HepG2 (cell line): ENCODE measurements at regions not wholly inside any gene's neighbourhood (a gene's known extent, or its start where the extent isn't known, plus 50 kb on each side); places are given as distances from the start of the nearest gene placed in this dataset.

Experiments used
- ATAC-seq: fragments of 200-7000 bp; cut with Tn5 transposase; 3 replicates; pipeline ENCODE4 v1.9.1; 2020; ENCODE audit warnings: mild to moderate bottlenecking, moderate library complexity
- BruUV-seq: library from RNA; stranded (reverse); fragments of 400-500 nt; replicated peaks from 2 replicates; lab custom pipeline; 2021; lab: Mats Ljungman, UMichigan
- CTCF ChIA-PET: fragments of 300-600 bp; formaldehyde crosslinking; extraction: SDS; loops from one replicate; lab custom pipeline; 2021; ENCODE audit warnings: low total read pairs, inconsistent platforms, low intra/inter-chr PET ratio; lab: Yijun Ruan, JAX
- POLR2A ChIA-PET: fragments of 350-600 bp; sonication (Branson Sonifier 250); formaldehyde crosslinking; loops from one replicate; lab custom pipeline; 2020; ENCODE audit warnings: antibody characterized with exemption, inconsistent platforms; lab: Yijun Ruan, JAX
- DNase-seq: peaks from one replicate; pipeline ENCODE4 v3.0.0-alpha.2; 2015; ENCODE audit warnings: low spot score
- FAIRE-seq: peaks from 3 replicates; lab custom pipeline; 2011; peaks lifted over from hg19 to GRCh38; lab: Jason Lieb, UNC
- H2AFZ ChIP-seq: one replicate; pipeline ENCODE4 v1.6.1; 2011; ENCODE audit warnings: low read length, inconsistent platforms
- H3K27ac ChIP-seq: fragments of 300-600 bp; 3 replicates; pipeline ENCODE4 v1.8.0; 2011; ENCODE audit warnings: mixed run types, mild to moderate bottlenecking, mixed read lengths, low read length, inconsistent platforms; ENCODE audit not compliant: insufficient read depth; ENCODE audit errors: extremely low read length
- H3K27me3 ChIP-seq, 2 experiments: fragments of 200-600 bp in 1 of 2; 2 replicates in 1 of 2; 3 replicates in 1 of 2; pipeline versions ENCODE4 v1.6.0 to v1.8.0; 2011; ENCODE audit warnings: low read length in 2 of 2, mild to moderate bottlenecking in 2 of 2, moderate library complexity in 2 of 2, inconsistent platforms in 1 of 2; ENCODE audit not compliant: insufficient read depth in 2 of 2, control insufficient read depth in 1 of 2
- H3K36me3 ChIP-seq, 2 experiments: fragments of 200-600 bp in 1 of 2; replicated peaks in 1 of 2; 2 replicates in 1 of 2; 3 replicates in 1 of 2; pipeline versions ENCODE4 v1.5.1 to v1.8.0; 2011; ENCODE audit warnings: low read length in 2 of 2, inconsistent platforms in 1 of 2; ENCODE audit not compliant: insufficient read depth in 2 of 2, control insufficient read depth in 1 of 2
- H3K4me1 ChIP-seq: 2 replicates; pipeline ENCODE4 v1.5.1; 2012; ENCODE audit warnings: low read length, inconsistent platforms; ENCODE audit not compliant: insufficient read depth
- H3K4me2 ChIP-seq: 2 replicates; pipeline ENCODE4 v1.6.0; 2011; ENCODE audit warnings: low read depth, low read length, inconsistent platforms
- H3K4me3 ChIP-seq, 3 experiments: fragments of 200-600 bp in 1 of 3; sonication (generic), shearing (Covaris generic) in 1 of 3; replicated peaks in 1 of 3; 2 replicates each; pipeline ENCODE4 v1.5.1; 2011 to 2016; ENCODE audit warnings: low read length in 3 of 3, inconsistent platforms in 2 of 3, low read depth in 2 of 3, mild to moderate bottlenecking in 2 of 3, control low read depth in 1 of 3, mixed read lengths in 1 of 3; ENCODE audit not compliant: insufficient read depth in 1 of 3
- H3K79me2 ChIP-seq: one replicate; pipeline ENCODE4 v1.6.1; 2011; ENCODE audit warnings: low read length, inconsistent platforms; ENCODE audit not compliant: insufficient read depth
- H3K9ac ChIP-seq: 2 replicates; pipeline ENCODE4 v1.6.0; 2011; ENCODE audit warnings: mild to moderate bottlenecking, low read depth, low read length, inconsistent platforms; ENCODE audit not compliant: insufficient read depth
- H3K9me3 ChIP-seq: 2 replicates; pipeline ENCODE4 v1.5.1; 2012; ENCODE audit warnings: mild to moderate bottlenecking, low read length
- H4K20me1 ChIP-seq: 2 replicates; pipeline ENCODE4 v1.6.0; 2011; ENCODE audit warnings: inconsistent platforms, mild to moderate bottlenecking, low read length, moderate library complexity; ENCODE audit not compliant: insufficient read depth
- CEBPB ChIP-seq: IDR thresholded peaks from 2 replicates; pipeline ENCODE4 v1.6.1; 2011; ENCODE audit warnings: low read depth, low read length, improper control_type of control experiment, borderline replicate concordance
- EZH2 ChIP-seq: conservative IDR thresholded peaks from 2 replicates; pipeline ENCODE4 v1.6.1; 2012; ENCODE audit warnings: mild to moderate bottlenecking, low read depth, low read length, moderate library complexity
- KAT7 ChIP-seq: IDR thresholded peaks from 2 replicates; pipeline ENCODE4 v1.6.1; 2018; ENCODE audit warnings: borderline replicate concordance, missing compliant biosample characterization
- MEIS2 ChIP-seq: sonication (generic); formaldehyde crosslinking; IDR thresholded peaks from 2 replicates; pipeline ENCODE4 v1.9.0; 2021; ENCODE audit warnings: mild to moderate bottlenecking, missing genetic modification reagents
- NAIF1 ChIP-seq: sonication (generic); formaldehyde crosslinking; IDR thresholded peaks from 2 replicates; pipeline ENCODE4 v1.5.0; 2020; ENCODE audit warnings: mild to moderate bottlenecking, missing genetic modification reagents, borderline replicate concordance
- NR2F1 ChIP-seq, 2 experiments: fragments of 450-650 bp in 1 of 2; formaldehyde crosslinking in 1 of 2; IDR thresholded peaks; 2 replicates each; pipeline versions ENCODE4 v1.5.0 to v1.6.1; 2016 to 2020; ENCODE audit warnings: mild to moderate bottlenecking in 1 of 2, missing compliant biosample characterization in 1 of 2, missing genetic modification reagents in 1 of 2, moderate library complexity in 1 of 2
- NRL ChIP-seq: sonication (generic); formaldehyde crosslinking; IDR thresholded peaks from 2 replicates; pipeline ENCODE4 v1.5.0; 2020; ENCODE audit warnings: missing genetic modification reagents, mild to moderate bottlenecking, moderate library complexity, borderline replicate concordance
- PCBP1 ChIP-seq: fragments of 200-400 bp; formaldehyde crosslinking; IDR thresholded peaks from 2 replicates; pipeline ENCODE4 v1.6.1; 2017; ENCODE audit warnings: mild to moderate bottlenecking, low read depth, low read length, borderline replicate concordance
- RFX1 ChIP-seq: fragments of 450-650 bp; IDR thresholded peaks from 2 replicates; pipeline ENCODE4 v1.6.1; 2017
- SMARCE1 ChIP-seq: fragments of 450-650 bp; IDR thresholded peaks from 2 replicates; pipeline ENCODE4 v1.6.1; 2017; ENCODE audit warnings: borderline replicate concordance
- TARDBP ChIP-seq: sonication (generic); formaldehyde crosslinking; IDR thresholded peaks from 2 replicates; pipeline ENCODE4 v1.8.0; 2022; ENCODE audit warnings: mild to moderate bottlenecking, missing genetic modification reagents
- ZNF136 ChIP-seq: sonication (generic); formaldehyde crosslinking; IDR thresholded peaks from 2 replicates; pipeline ENCODE4 v1.8.1; 2022; ENCODE audit warnings: low read depth, mild to moderate bottlenecking, moderate library complexity, missing genetic modification reagents
- ZNF572 ChIP-seq: sonication (generic); formaldehyde crosslinking; IDR thresholded peaks from 2 replicates; pipeline ENCODE4 v1.5.1; 2020; ENCODE audit warnings: mild to moderate bottlenecking, missing genetic modification reagents
- ZNF652 ChIP-seq: IDR thresholded peaks from 2 replicates; pipeline ENCODE4 v1.6.1; 2016; ENCODE audit warnings: low read depth, borderline replicate concordance
- ZNF710 ChIP-seq: sonication (generic); formaldehyde crosslinking; IDR thresholded peaks from 2 replicates; pipeline ENCODE4 v1.5.0; 2020; ENCODE audit warnings: mild to moderate bottlenecking, missing genetic modification reagents, borderline replicate concordance
- ZSCAN12 ChIP-seq: sonication (generic); formaldehyde crosslinking; IDR thresholded peaks from 2 replicates; pipeline ENCODE4 v1.9.0; 2021; ENCODE audit warnings: mild to moderate bottlenecking, missing genetic modification reagents
- WGBS: methylation state at CpG from one replicate; pipeline ENCODE4 v1.1.6; 2017; ENCODE audit warnings: low lambda C conversion rate; 5-methylcytosine and 5-hydroxymethylcytosine counted together
- in situ Hi-C: cut with HindIII; loops from 2 replicates; pipeline ENCODE4 v1.10.0; 2017; ENCODE audit warnings: low pct_unique_long_range_greater_than_20kb; ENCODE audit not compliant: extremely low pct_ligation_motif_present
- intact Hi-C: fragments of 100-400 bp; cut with micrococcal nuclease; formaldehyde crosslinking; loops from one replicate; pipeline ENCODE4 v1.10.0; 2022; ENCODE audit not compliant: unreplicated experiment
- TF ChIP-seq, protein P1 (sequence below): sonication (generic); formaldehyde crosslinking; IDR thresholded peaks from 2 replicates; pipeline ENCODE4 v1.4.0; 2020; ENCODE audit warnings: missing genetic modification reagents

- BruUV-seq = no TSS peak
- ATAC-seq = no peak
Observed at GRCh38 chr5:3933536-3933935, 337.9 kb downstream of the IRX1 start.

DNA sequence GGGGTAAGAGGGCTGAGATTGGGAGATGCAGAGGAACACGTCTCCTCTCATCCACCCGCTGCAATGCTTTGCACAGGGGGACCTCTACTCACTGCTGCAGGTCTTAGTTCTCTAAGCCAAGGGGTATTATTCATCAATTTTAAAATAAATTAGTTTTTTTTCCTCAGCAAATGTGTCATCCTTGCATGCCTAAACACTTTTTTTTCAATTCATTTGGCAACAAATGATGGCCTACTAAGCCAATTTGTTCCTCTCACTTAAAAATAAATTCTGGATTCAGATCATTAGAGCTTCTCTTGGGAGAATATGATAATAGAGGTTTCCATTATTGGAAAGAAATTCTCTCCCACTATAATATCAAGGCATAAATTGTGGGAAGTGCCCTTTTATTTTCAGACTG is 338.3 kb downstream of the IRX1 start:
- in situ Hi-C loops = no loop called here
- Histone ChIP-seq H3K79me2 (no peaks in the 10 kb centered on the region), H3K4me3 (no peak overlapping the region), H3K27ac (no peak overlapping the region), H4K20me1 (no peaks in the 10 kb centered on the region), H3K9ac (no peak overlapping the region), H3K27me3 (no peaks in the 10 kb centered on the region), H3K4me1 (no peaks in the 10 kb centered on the region), H3K4me2 (no peak overlapping the region), H3K36me3 (no peaks in the 10 kb centered on the region), H2AFZ (no peak overlapping the region), H3K9me3 (peaks cover 70% of the 10 kb centered on the region)
- intact Hi-C loops = no loop called here
- no peak for ATAC-seq
- no peak for DNase-seq
- BruUV-seq = no TSS peak
- POLR2A ChIA-PET = no interaction called here
- 0% methylated on average over 2 of the region's 2 CpGs for WGBS
- FAIRE-seq = no peak
- CTCF ChIA-PET = no interaction called here
- TF ChIP-seq MEIS2 (CRISPR knock-in tag) = no peak
- no peak for TF ChIP-seq ZSCAN12 (CRISPR knock-in tag)
- no peak for TF ChIP-seq NR2F1 (CRISPR knock-in tag; IDR thresholded peaks at IDR 0.05)
- no peak for TF ChIP-seq TARDBP (CRISPR knock-in tag)
- no peak for TF ChIP-seq ZNF710 (CRISPR knock-in tag)
- TF ChIP-seq, protein P1, sequence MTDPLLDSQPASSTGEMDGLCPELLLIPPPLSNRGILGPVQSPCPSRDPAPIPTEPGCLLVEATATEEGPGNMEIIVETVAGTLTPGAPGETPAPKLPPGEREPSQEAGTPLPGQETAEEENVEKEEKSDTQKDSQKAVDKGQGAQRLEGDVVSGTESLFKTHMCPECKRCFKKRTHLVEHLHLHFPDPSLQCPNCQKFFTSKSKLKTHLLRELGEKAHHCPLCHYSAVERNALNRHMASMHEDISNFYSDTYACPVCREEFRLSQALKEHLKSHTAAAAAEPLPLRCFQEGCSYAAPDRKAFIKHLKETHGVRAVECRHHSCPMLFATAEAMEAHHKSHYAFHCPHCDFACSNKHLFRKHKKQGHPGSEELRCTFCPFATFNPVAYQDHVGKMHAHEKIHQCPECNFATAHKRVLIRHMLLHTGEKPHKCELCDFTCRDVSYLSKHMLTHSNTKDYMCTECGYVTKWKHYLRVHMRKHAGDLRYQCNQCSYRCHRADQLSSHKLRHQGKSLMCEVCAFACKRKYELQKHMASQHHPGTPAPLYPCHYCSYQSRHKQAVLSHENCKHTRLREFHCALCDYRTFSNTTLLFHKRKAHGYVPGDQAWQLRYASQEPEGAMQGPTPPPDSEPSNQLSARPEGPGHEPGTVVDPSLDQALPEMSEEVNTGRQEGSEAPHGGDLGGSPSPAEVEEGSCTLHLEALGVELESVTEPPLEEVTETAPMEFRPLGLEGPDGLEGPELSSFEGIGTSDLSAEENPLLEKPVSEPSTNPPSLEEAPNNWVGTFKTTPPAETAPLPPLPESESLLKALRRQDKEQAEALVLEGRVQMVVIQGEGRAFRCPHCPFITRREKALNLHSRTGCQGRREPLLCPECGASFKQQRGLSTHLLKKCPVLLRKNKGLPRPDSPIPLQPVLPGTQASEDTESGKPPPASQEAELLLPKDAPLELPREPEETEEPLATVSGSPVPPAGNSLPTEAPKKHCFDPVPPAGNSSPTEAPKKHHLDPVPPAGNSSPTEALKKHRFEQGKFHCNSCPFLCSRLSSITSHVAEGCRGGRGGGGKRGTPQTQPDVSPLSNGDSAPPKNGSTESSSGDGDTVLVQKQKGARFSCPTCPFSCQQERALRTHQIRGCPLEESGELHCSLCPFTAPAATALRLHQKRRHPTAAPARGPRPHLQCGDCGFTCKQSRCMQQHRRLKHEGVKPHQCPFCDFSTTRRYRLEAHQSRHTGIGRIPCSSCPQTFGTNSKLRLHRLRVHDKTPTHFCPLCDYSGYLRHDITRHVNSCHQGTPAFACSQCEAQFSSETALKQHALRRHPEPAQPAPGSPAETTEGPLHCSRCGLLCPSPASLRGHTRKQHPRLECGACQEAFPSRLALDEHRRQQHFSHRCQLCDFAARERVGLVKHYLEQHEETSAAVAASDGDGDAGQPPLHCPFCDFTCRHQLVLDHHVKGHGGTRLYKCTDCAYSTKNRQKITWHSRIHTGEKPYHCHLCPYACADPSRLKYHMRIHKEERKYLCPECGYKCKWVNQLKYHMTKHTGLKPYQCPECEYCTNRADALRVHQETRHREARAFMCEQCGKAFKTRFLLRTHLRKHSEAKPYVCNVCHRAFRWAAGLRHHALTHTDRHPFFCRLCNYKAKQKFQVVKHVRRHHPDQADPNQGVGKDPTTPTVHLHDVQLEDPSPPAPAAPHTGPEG (CRISPR knock-in tag) = no peak

More at GRCh38 chr5:3933536-3933935, 337.9 kb downstream of the IRX1 start:
- no peak overlapping the region for H3K27ac ChIP-seq
- no peak overlapping the region for H2AFZ ChIP-seq
- TF ChIP-seq EZH2 (no peak), RFX1 (no peak), ZNF572 (no peak), PCBP1 (no peak), CEBPB (no peak), ZNF652 (no peak), SMARCE1 (no peak), ZNF136 (CRISPR knock-in tag) (no peak), NAIF1 (CRISPR knock-in tag) (no peak), NRL (CRISPR knock-in tag) (no peak), KAT7 (CRISPR knock-in tag) (no peak)
- H3K4me1 ChIP-seq = no peaks in the 10 kb centered on the region
- no peak overlapping the region for H3K4me2 ChIP-seq
- in situ Hi-C loops (no loop called here), intact Hi-C loops (no loop called here)
- H3K27me3 ChIP-seq = no peaks in the 10 kb centered on the region
- no peak for DNase-seq
- H3K9ac ChIP-seq = no peak overlapping the region
- 0% methylated on average over 4 of the region's 4 CpGs for WGBS
- no peaks in the 10 kb centered on the region for H3K79me2 ChIP-seq
- H3K36me3 ChIP-seq = no peaks in the 10 kb centered on the region
- POLR2A ChIA-PET = no interaction called here
- CTCF ChIA-PET = no interaction called here
- H3K4me3 ChIP-seq = no peak overlapping the region
- FAIRE-seq = no peak
- H3K9me3 ChIP-seq = peaks cover 75% of the 10 kb centered on the region
- H4K20me1 ChIP-seq = no peaks in the 10 kb centered on the region
